Astrocyte of the spinal cord (primary cell): ENCODE measurements at regions not wholly inside any gene's neighbourhood (a gene's known extent, or its start where the extent isn't known, plus 50 kb on each side); places are given as distances from the start of the nearest gene placed in this dataset.

Experiments
- DNase-seq: peaks from one replicate; pipeline ENCODE4 v3.0.0; 2011; ENCODE audit warnings: low read depth, low spot score
- H3K4me3 ChIP-seq: 2 replicates; pipeline ENCODE4 v1.5.1; 2011; ENCODE audit warnings: low read depth, mild to moderate bottlenecking, low read length, moderate library complexity
- CTCF ChIP-seq: IDR thresholded peaks from 2 replicates; pipeline ENCODE4 v1.5.1; 2012; ENCODE audit warnings: low read depth, mild to moderate bottlenecking, low read length, inconsistent platforms
- in situ Hi-C: cut with HindIII; loops from 2 replicates; pipeline ENCODE4 v1.10.0; 2017; ENCODE audit warnings: low sequenced_read_pairs

GRCh38 chr11:131163613-131164012 lies 206.8 kb upstream of the NTM start:
- H3K4me3 ChIP-seq = no peak overlapping the region
- TF ChIP-seq CTCF = no peak
- in situ Hi-C loops = no loop called here
- DNase-seq = no peak

GRCh38 chr11:131165036-131165435 lies 205.4 kb upstream of the NTM start:
- DNase-seq = no peak

GRCh38 chr11:131168839-131169713 lies 201.3 kb upstream of the NTM start:
- no peak for DNase-seq
- no peak for TF ChIP-seq CTCF
- in situ Hi-C loops = no loop called here
- no peak overlapping the region for H3K4me3 ChIP-seq

More at GRCh38 chr11:131165036-131165435, 205.4 kb upstream of the NTM start:
- in situ Hi-C loops = no loop called here
- TF ChIP-seq CTCF = no peak
- H3K4me3 ChIP-seq = no peak overlapping the region

GRCh38 chr11:131172011-131172410 lies 198.4 kb upstream of the NTM start:
- no peak for DNase-seq
- no peak overlapping the region for H3K4me3 ChIP-seq
- no peak for TF ChIP-seq CTCF
- in situ Hi-C loops = no loop called here

GRCh38 chr11:131178020-131178419 lies 192.4 kb upstream of the NTM start:
- TF ChIP-seq CTCF = no peak
- no peak overlapping the region for H3K4me3 ChIP-seq
- no peak for DNase-seq
- in situ Hi-C loops = no loop called here

GRCh38 chr11:131178596-131178995 lies 191.8 kb upstream of the NTM start:
- no peak for DNase-seq
- no peak overlapping the region for H3K4me3 ChIP-seq
- TF ChIP-seq CTCF = no peak
- in situ Hi-C loops = no loop called here
